ENCODE measurements at regions not wholly inside any gene's neighbourhood (a gene's known extent, or its start where the extent isn't known, plus 50 kb on each side); places are given as distances from the start of the nearest gene placed in this dataset.

- TF ChIP-seq ZNF565 (CRISPR knock-in tag; conservative IDR thresholded peaks at IDR 0.05; ENCODE audit: low read depth) (no peak), GLIS3 (CRISPR knock-in tag; IDR thresholded peaks at IDR 0.05) (no peak), PPARA (CRISPR knock-in tag; IDR thresholded peaks at IDR 0.05; ENCODE audit: borderline replicate concordance) (no peak), POU6F1 (CRISPR knock-in tag; IDR thresholded peaks at IDR 0.05; ENCODE audit: borderline replicate concordance, low read depth) (no peak), ZNF70 (CRISPR knock-in tag; IDR thresholded peaks at IDR 0.05) (no peak), ZNF8 (CRISPR knock-in tag; IDR thresholded peaks at IDR 0.05) (no peak), CSDC2 (CRISPR knock-in tag; IDR thresholded peaks at IDR 0.05) (no peak), ZC3H10 (CRISPR knock-in tag; IDR thresholded peaks at IDR 0.05) (no peak), ZFP30 (CRISPR knock-in tag; IDR thresholded peaks at IDR 0.05) (no peak), OSR1 (CRISPR knock-in tag; IDR thresholded peaks at IDR 0.05) (no peak), ZFP3 (CRISPR knock-in tag; IDR thresholded peaks at IDR 0.05) (no peak), ISL1 (CRISPR knock-in tag; IDR thresholded peaks at IDR 0.05) (no peak), TCF4 (CRISPR knock-in tag; IDR thresholded peaks at IDR 0.05; ENCODE audit: borderline replicate concordance) (no peak), CSRNP3 (CRISPR knock-in tag; IDR thresholded peaks at IDR 0.05) (no peak), TSHZ2 (CRISPR knock-in tag; IDR thresholded peaks at IDR 0.05) (no peak), CREB5 (CRISPR knock-in tag; IDR thresholded peaks at IDR 0.05; ENCODE audit: low read depth) (no peak), PATZ1 (CRISPR knock-in tag; IDR thresholded peaks at IDR 0.05; ENCODE audit: borderline replicate concordance) (no peak), ARNTL (CRISPR knock-in tag; IDR thresholded peaks at IDR 0.05; ENCODE audit: borderline replicate concordance, low read depth) (no peak)
- no peak for ATAC-seq
Measured at GRCh38 chr12:19792028-19792427, 352.7 kb downstream of the AEBP2 start.

GRCh38 chr12:19794116-19794515 lies 354.8 kb downstream of the AEBP2 start:
- no peak for ATAC-seq
- no peak for TF ChIP-seq ESRRG (CRISPR knock-in tag; IDR thresholded peaks at IDR 0.05)

- no peak for ATAC-seq
- TF ChIP-seq ZFP3 (CRISPR knock-in tag; IDR thresholded peaks at IDR 0.05) = no peak
- no peak for TF ChIP-seq ZNF565 (CRISPR knock-in tag; conservative IDR thresholded peaks at IDR 0.05; ENCODE audit: low read depth)
- TF ChIP-seq RARB (CRISPR knock-in tag; IDR thresholded peaks at IDR 0.05) = no peak
- TF ChIP-seq CSDC2 (CRISPR knock-in tag; IDR thresholded peaks at IDR 0.05) = no peak
- TF ChIP-seq TSHZ2 (CRISPR knock-in tag; IDR thresholded peaks at IDR 0.05) = no peak
- no peak for TF ChIP-seq POU6F1 (CRISPR knock-in tag; IDR thresholded peaks at IDR 0.05; ENCODE audit: borderline replicate concordance, low read depth)
- no peak for TF ChIP-seq ARNTL (CRISPR knock-in tag; IDR thresholded peaks at IDR 0.05; ENCODE audit: borderline replicate concordance, low read depth)
- no peak for TF ChIP-seq ZNF70 (CRISPR knock-in tag; IDR thresholded peaks at IDR 0.05)
- no peak for TF ChIP-seq PATZ1 (CRISPR knock-in tag; IDR thresholded peaks at IDR 0.05; ENCODE audit: borderline replicate concordance)
- TF ChIP-seq ZFP30 (CRISPR knock-in tag; IDR thresholded peaks at IDR 0.05) = no peak
- TF ChIP-seq TOX (CRISPR knock-in tag; IDR thresholded peaks at IDR 0.05; ENCODE audit: borderline replicate concordance) = no peak
- no peak for TF ChIP-seq OSR1 (CRISPR knock-in tag; IDR thresholded peaks at IDR 0.05)
- no peak for TF ChIP-seq ZNF8 (CRISPR knock-in tag; IDR thresholded peaks at IDR 0.05)
- no peak for TF ChIP-seq GLIS3 (CRISPR knock-in tag; IDR thresholded peaks at IDR 0.05)
- TF ChIP-seq SNAI2 (CRISPR knock-in tag; IDR thresholded peaks at IDR 0.05) = no peak
Measured at GRCh38 chr12:19799216-19799615, 359.9 kb downstream of the AEBP2 start.

Measured in SK-N-SH treated with all-trans-retinoic acid at 6 μM for 48 hours (cell line).